Spinal cord (tissue), 9 donors: ENCODE measurements at regions not wholly inside any gene's neighbourhood (a gene's known extent, or its start where the extent isn't known, plus 50 kb on each side); places are given as distances from the start of the nearest gene placed in this dataset.

Source experiments
- DNase-seq, 6 donors: peaks; one replicate each; pipeline versions ENCODE4 v3.0.0 to v3.0.0-alpha.2; 2013 to 2015; ENCODE audit warnings: low spot score in 6 of 6, low read depth in 4 of 6
- H3K27ac ChIP-seq: one replicate; pipeline ENCODE4 v1.5.1; 2013; ENCODE audit warnings: low read depth, low read length, control low read depth
- H3K27me3 ChIP-seq: one replicate; pipeline ENCODE4 v1.6.1; 2013; ENCODE audit warnings: low read length; ENCODE audit not compliant: control insufficient read depth, insufficient read depth
- H3K36me3 ChIP-seq: one replicate; pipeline ENCODE4 v1.6.1; 2013; ENCODE audit warnings: low read length; ENCODE audit not compliant: control insufficient read depth, insufficient read depth
- H3K4me1 ChIP-seq: one replicate; pipeline ENCODE4 v1.6.1; 2013; ENCODE audit warnings: low read length; ENCODE audit not compliant: control insufficient read depth, insufficient read depth
- H3K4me3 ChIP-seq: one replicate; pipeline ENCODE4 v1.5.1; 2013; ENCODE audit warnings: low read depth, low read length, control low read depth
- H3K9me3 ChIP-seq: one replicate; pipeline ENCODE4 v1.6.1; 2013; ENCODE audit warnings: low read length; ENCODE audit not compliant: control insufficient read depth, insufficient read depth
- WGBS: methylation state at CpG from one replicate; pipeline ENCODE4 v1.1.5; 2013; ENCODE audit warnings: missing lambda C conversion rate; ENCODE audit not compliant: insufficient coverage; 5-methylcytosine and 5-hydroxymethylcytosine counted together
- donor health status: healthy.

- no peak overlapping the region for H3K4me3 ChIP-seq
- H3K27ac ChIP-seq, result no peak overlapping the region
- no peaks in the 10 kb centered on the region for H3K36me3 ChIP-seq
- no peaks in the 10 kb centered on the region for H3K4me1 ChIP-seq
- 81% methylated on average over 4 of the region's 4 CpGs for WGBS
- H3K27me3 ChIP-seq, result no peaks in the 10 kb centered on the region
- DNase-seq, result no peak
- H3K9me3 ChIP-seq, result no peaks in the 10 kb centered on the region
Measured at GRCh38 chr4:165751882-165752281, 121.2 kb upstream of the TLL1 start.

GRCh38 chr4:165754664-165755063, 118.4 kb upstream of the TLL1 start:
- no peaks in the 10 kb centered on the region for H3K4me1 ChIP-seq
- no peak overlapping the region for H3K27ac ChIP-seq
- H3K9me3 ChIP-seq, result no peaks in the 10 kb centered on the region
- H3K27me3 ChIP-seq, result no peaks in the 10 kb centered on the region
- WGBS, result 83% methylated on average over 2 of the region's 4 CpGs
- no peak for DNase-seq
- no peaks in the 10 kb centered on the region for H3K36me3 ChIP-seq
- no peak overlapping the region for H3K4me3 ChIP-seq

DNA sequence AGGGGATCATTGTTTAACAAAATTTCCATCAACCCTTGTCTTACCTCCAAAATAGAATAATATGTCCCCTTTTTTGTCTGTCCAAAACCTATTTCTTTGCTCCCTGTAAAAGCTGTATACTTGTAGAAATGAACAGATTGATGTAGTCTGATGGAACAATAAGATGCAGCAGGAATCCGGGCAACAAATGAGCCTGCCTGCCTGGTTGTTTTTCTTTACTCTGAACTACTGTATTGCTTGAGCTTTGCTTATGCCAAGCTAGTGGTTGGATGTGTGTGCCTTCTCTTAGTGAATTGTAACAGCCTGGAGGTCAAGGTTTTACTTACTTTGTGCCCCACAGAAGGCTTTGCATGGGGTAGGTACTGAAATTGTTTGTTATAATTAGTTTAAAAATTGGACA, 116.2 kb upstream of the TLL1 start:
- DNase-seq, result peak in 2 of 6 donors; percentile 8 to 63
- Histone ChIP-seq H3K4me3 (no peak overlapping the region), H3K27ac (no peak overlapping the region), H3K36me3 (no peaks in the 10 kb centered on the region), H3K27me3 (no peaks in the 10 kb centered on the region), H3K9me3 (no peaks in the 10 kb centered on the region), H3K4me1 (no peaks in the 10 kb centered on the region)
- WGBS, result 13% methylated on average over 1 of the region's 1 CpG

- no peak overlapping the region for H3K4me3 ChIP-seq
- no peak overlapping the region for H3K27ac ChIP-seq
- no peaks in the 10 kb centered on the region for H3K9me3 ChIP-seq
- no peaks in the 10 kb centered on the region for H3K4me1 ChIP-seq
- H3K27me3 ChIP-seq, result no peaks in the 10 kb centered on the region
- H3K36me3 ChIP-seq, result no peaks in the 10 kb centered on the region
- no CpG with 5 or more reads among the region's 3 CpGs for WGBS
- peak in 1 of 6 donors; percentile 11 for DNase-seq
Measured at GRCh38 chr4:165757451-165757850, 115.6 kb upstream of the TLL1 start.

DNA sequence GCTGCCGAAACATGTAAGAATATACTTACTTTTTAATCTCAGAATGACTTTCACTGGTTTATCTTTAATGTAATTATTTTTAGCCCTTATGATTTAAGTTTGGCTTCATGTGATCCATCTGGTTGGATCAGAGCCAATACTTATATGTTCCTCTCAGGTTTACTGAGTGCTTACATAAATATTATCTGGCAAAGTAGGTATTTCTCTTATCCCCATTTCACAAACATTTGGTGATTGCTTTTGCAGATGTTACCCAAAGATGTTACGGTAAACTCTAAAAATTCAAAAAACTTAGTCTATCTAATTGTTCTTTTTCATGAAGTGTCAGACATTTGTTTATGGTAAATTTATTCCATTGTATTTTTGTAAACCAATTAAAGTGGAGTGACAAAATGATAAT, 115.0 kb upstream of the TLL1 start:
- H3K4me1 ChIP-seq, result no peaks in the 10 kb centered on the region
- DNase-seq, result no peak
- no peak overlapping the region for H3K27ac ChIP-seq
- no peak overlapping the region for H3K4me3 ChIP-seq
- no CpG with 5 or more reads among the region's 2 CpGs for WGBS
- no peaks in the 10 kb centered on the region for H3K9me3 ChIP-seq
- no peaks in the 10 kb centered on the region for H3K36me3 ChIP-seq
- no peaks in the 10 kb centered on the region for H3K27me3 ChIP-seq

GRCh38 chr4:165760182-165760581, 112.9 kb upstream of the TLL1 start:
- Histone ChIP-seq H3K27ac (no peak overlapping the region), H3K4me1 (no peaks in the 10 kb centered on the region), H3K4me3 (no peak overlapping the region), H3K27me3 (no peaks in the 10 kb centered on the region), H3K36me3 (no peaks in the 10 kb centered on the region), H3K9me3 (no peaks in the 10 kb centered on the region)
- DNase-seq, result no peak
- 80% methylated on average over 3 of the region's 7 CpGs for WGBS

GRCh38 chr4:165761963-165762362, 111.1 kb upstream of the TLL1 start:
- H3K4me1 ChIP-seq, result no peaks in the 10 kb centered on the region
- no peaks in the 10 kb centered on the region for H3K36me3 ChIP-seq
- H3K27me3 ChIP-seq, result no peaks in the 10 kb centered on the region
- no peak overlapping the region for H3K4me3 ChIP-seq
- no CpG with 5 or more reads among the region's 1 CpG for WGBS
- no peak overlapping the region for H3K27ac ChIP-seq
- DNase-seq, result no peak
- no peaks in the 10 kb centered on the region for H3K9me3 ChIP-seq

DNA sequence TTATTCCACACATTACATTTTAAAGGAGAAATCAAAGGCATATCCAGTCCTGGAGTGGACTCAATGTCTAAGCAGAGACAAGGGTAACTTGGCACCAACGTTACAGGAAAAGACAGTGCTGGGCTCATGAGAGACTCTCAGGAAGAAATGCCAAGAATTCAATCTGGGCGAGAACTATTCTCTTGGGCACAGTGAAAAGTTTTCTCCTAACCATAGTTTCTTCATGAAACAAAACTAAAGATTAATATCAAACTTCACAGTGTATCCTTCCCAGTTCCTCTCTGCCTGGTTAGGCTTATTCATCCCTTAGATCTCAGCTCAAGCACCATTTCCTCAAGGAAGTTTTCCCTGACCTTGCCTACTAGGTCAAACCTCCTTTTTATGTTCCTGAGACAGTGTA, 109.4 kb upstream of the TLL1 start:
- Histone ChIP-seq H3K4me3 (no peak overlapping the region), H3K36me3 (no peaks in the 10 kb centered on the region), H3K9me3 (no peaks in the 10 kb centered on the region), H3K27ac (no peak overlapping the region), H3K4me1 (no peaks in the 10 kb centered on the region), H3K27me3 (no peaks in the 10 kb centered on the region)
- DNase-seq, result no peak
- 57% methylated on average over 2 of the region's 2 CpGs for WGBS

DNA sequence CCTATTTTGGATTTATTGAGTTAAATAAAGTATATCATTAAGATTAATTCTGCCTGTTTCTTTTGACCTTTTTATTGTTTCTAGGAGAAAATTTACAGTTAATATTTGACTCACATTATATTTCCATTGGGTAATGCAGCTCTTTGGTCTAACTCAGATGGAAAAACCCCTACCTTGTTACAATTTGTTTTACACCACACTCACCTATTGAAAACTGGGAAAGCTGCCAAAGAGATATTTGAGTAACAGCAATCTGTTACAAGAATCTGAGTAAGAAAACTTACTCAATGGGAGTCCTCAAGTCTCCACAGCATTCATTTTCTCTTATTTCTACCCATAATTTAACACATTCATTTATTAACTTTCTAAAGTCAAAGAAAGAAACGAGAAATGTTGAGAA, 108.0 kb upstream of the TLL1 start:
- Histone ChIP-seq H3K27ac (no peak overlapping the region), H3K4me3 (no peak overlapping the region), H3K9me3 (no peaks in the 10 kb centered on the region), H3K4me1 (no peaks in the 10 kb centered on the region), H3K36me3 (no peaks in the 10 kb centered on the region), H3K27me3 (no peaks in the 10 kb centered on the region)
- no peak for DNase-seq
- no CpG with 5 or more reads among the region's 1 CpG for WGBS

DNA sequence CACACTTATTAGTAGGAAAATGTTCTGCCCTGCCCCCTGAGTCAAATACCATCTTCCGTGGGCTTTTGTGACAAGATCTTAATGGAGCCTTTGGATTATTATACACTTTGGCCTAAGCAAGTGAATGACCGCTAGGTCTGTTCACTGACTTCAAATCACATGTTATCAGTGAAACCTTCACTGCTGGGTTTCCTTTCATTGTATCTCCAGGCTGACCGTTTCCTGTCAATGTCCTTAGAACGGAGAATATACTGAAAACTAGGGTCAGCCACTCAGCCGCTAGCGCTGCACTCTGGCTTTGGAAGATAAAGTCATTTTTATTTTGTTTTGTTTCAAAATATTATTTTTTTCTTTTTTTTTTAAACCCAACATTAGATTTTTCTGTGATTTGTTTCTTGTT, 107.0 kb upstream of the TLL1 start:
- Histone ChIP-seq H3K27me3 (no peaks in the 10 kb centered on the region), H3K36me3 (no peaks in the 10 kb centered on the region), H3K4me1 (no peaks in the 10 kb centered on the region), H3K4me3 (no peak overlapping the region), H3K9me3 (no peaks in the 10 kb centered on the region), H3K27ac (no peak overlapping the region)
- DNase-seq, result no peak
- WGBS, result no CpG with 5 or more reads among the region's 6 CpGs
